BLaER1 (cell line): ENCODE measurements at regions not wholly inside any gene's neighbourhood (a gene's known extent, or its start where the extent isn't known, plus 50 kb on each side); places are given as distances from the start of the nearest gene placed in this dataset.

Experiments used
- H3K27ac ChIP-seq: shearing (Covaris generic); formaldehyde crosslinking; 2 replicates; pipeline ENCODE4 v1.8.1; 2022
- H3K27me3 ChIP-seq: shearing (Covaris generic); formaldehyde crosslinking; 2 replicates; pipeline ENCODE4 v1.8.1; 2022
- H3K36me3 ChIP-seq: shearing (Covaris generic); formaldehyde crosslinking; 2 replicates; pipeline ENCODE4 v1.8.1; 2022
- H3K4me1 ChIP-seq: shearing (Covaris generic); formaldehyde crosslinking; 2 replicates; pipeline ENCODE4 v1.8.1; 2022
- H3K4me2 ChIP-seq: shearing (Covaris generic); formaldehyde crosslinking; 2 replicates; pipeline ENCODE4 v1.8.1; 2022
- H3K4me3 ChIP-seq: shearing (Covaris generic); formaldehyde crosslinking; 2 replicates; pipeline ENCODE4 v1.8.1; 2022
- H3K9ac ChIP-seq: shearing (Covaris generic); formaldehyde crosslinking; 2 replicates; pipeline ENCODE4 v1.8.1; 2022
- H3K9me3 ChIP-seq: shearing (Covaris generic); formaldehyde crosslinking; 2 replicates; pipeline ENCODE4 v1.8.1; 2022
- H4K20me1 ChIP-seq: shearing (Covaris generic); formaldehyde crosslinking; 2 replicates; pipeline ENCODE4 v1.8.1; 2022
- Cebpa-rat ChIP-seq: shearing (Covaris generic); IDR thresholded peaks from 2 replicates; pipeline ENCODE4 v1.8.1; 2022

- H3K4me3 ChIP-seq: no peak overlapping the region
- no peak for TF ChIP-seq Cebpa-rat
- H3K27ac ChIP-seq: no peak overlapping the region
- no peaks in the 10 kb centered on the region for H3K36me3 ChIP-seq
- no peaks in the 10 kb centered on the region for H4K20me1 ChIP-seq
- H3K4me1 ChIP-seq: no peaks in the 10 kb centered on the region
- no peak overlapping the region for H3K4me2 ChIP-seq
- no peaks in the 10 kb centered on the region for H3K27me3 ChIP-seq
- no peaks in the 10 kb centered on the region for H3K9me3 ChIP-seq
- H3K9ac ChIP-seq: no peak overlapping the region
Observed at GRCh38 chr4:35653451-35653850, 590.9 kb downstream of the ARAP2 start.

DNA sequence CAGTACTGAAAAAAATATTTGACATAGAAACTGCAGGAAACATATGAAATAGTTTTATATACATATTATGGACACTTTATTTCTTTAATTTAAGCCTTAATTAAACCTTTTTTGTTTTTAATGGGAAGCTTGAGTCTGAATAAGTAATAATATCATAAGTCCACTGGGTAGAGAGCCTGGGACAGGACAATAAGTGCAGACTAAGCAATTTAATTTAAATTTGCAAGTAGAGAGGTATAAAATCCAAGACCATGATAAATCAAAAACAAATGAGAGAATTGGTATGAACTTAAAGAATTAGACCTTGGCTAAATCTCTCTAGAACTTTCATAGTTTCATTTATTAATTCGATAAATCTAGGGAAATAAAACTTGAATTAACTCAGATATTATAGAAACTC lies 571.2 kb downstream of the ARAP2 start:
- no peak for TF ChIP-seq Cebpa-rat
- no peaks in the 10 kb centered on the region for H3K27me3 ChIP-seq
- H3K9ac ChIP-seq: no peak overlapping the region
- H3K4me3 ChIP-seq: no peak overlapping the region
- no peaks in the 10 kb centered on the region for H3K9me3 ChIP-seq
- no peaks in the 10 kb centered on the region for H3K4me1 ChIP-seq
- H3K36me3 ChIP-seq: no peaks in the 10 kb centered on the region
- no peaks in the 10 kb centered on the region for H4K20me1 ChIP-seq
- no peak overlapping the region for H3K4me2 ChIP-seq
- no peak overlapping the region for H3K27ac ChIP-seq

GRCh38 chr4:35684755-35685154 lies 559.6 kb downstream of the ARAP2 start:
- Histone ChIP-seq H3K36me3 (no peaks in the 10 kb centered on the region), H3K27me3 (no peaks in the 10 kb centered on the region), H3K4me3 (no peak overlapping the region), H4K20me1 (no peaks in the 10 kb centered on the region), H3K9me3 (peaks cover 11% of the 10 kb centered on the region; the same call in 1 of the 2 replicates), H3K27ac (no peak overlapping the region), H3K9ac (no peak overlapping the region), H3K4me2 (no peak overlapping the region), H3K4me1 (no peaks in the 10 kb centered on the region)
- no peak for TF ChIP-seq Cebpa-rat

- no peak overlapping the region for H3K27ac ChIP-seq
- no peak overlapping the region for H3K4me3 ChIP-seq
- no peaks in the 10 kb centered on the region for H3K4me1 ChIP-seq
- H3K9me3 ChIP-seq: no peaks in the 10 kb centered on the region
- no peaks in the 10 kb centered on the region for H3K27me3 ChIP-seq
- no peak for TF ChIP-seq Cebpa-rat
- H4K20me1 ChIP-seq: no peaks in the 10 kb centered on the region
- no peaks in the 10 kb centered on the region for H3K36me3 ChIP-seq
- H3K4me2 ChIP-seq: no peak overlapping the region
- no peak overlapping the region for H3K9ac ChIP-seq
Observed at GRCh38 chr4:35689870-35690269, 554.4 kb downstream of the ARAP2 start.

DNA sequence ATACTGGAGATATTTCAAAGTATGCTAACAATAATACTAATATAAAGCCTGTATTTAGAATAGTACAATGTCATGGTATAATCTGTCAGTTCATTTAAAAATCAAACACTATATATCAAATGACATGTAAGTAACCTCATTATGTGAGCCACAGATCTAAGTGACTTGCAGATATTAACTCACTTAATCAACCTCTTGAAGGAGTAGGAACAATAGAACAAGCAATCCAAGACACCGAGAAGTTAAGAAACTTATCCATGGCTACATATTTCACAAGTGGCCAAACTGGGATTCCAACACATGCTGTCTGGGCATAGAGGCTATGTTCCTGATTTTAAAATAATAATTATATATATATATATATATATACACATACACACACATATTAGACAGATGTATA lies 554.0 kb downstream of the ARAP2 start:
- TF ChIP-seq Cebpa-rat: no peak
- H3K36me3 ChIP-seq: no peaks in the 10 kb centered on the region
- no peak overlapping the region for H3K27ac ChIP-seq
- H4K20me1 ChIP-seq: no peaks in the 10 kb centered on the region
- H3K9me3 ChIP-seq: no peaks in the 10 kb centered on the region
- H3K9ac ChIP-seq: no peak overlapping the region
- no peak overlapping the region for H3K4me3 ChIP-seq
- H3K27me3 ChIP-seq: no peaks in the 10 kb centered on the region
- no peaks in the 10 kb centered on the region for H3K4me1 ChIP-seq
- no peak overlapping the region for H3K4me2 ChIP-seq

- no peak overlapping the region for H3K27ac ChIP-seq
Observed at GRCh38 chr4:35695003-35695402, 549.3 kb downstream of the ARAP2 start.

DNA sequence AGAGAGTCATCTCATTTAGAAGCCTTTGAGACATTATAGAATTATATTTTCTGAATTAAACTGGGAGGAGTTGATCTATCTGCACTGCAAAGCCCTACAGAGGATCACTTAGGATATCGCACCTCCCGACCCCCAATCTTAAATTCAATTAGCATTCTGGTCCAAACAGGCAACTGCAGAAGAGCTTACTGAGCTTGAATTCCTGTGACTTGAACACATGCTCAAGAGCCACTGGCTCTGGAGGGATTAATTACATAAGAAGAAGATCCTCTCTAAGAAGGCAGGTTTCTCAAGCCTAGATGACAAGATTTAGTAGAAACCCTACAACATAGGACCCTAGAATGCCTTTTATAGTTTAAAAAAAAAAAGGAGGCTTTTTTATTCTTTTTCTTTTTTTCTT lies 548.9 kb downstream of the ARAP2 start:
- TF ChIP-seq Cebpa-rat: no peak
- Histone ChIP-seq H3K4me3 (no peak overlapping the region), H3K27ac (no peak overlapping the region), H3K9me3 (no peaks in the 10 kb centered on the region), H3K9ac (no peak overlapping the region), H4K20me1 (no peaks in the 10 kb centered on the region), H3K4me1 (no peaks in the 10 kb centered on the region), H3K36me3 (no peaks in the 10 kb centered on the region), H3K27me3 (no peaks in the 10 kb centered on the region), H3K4me2 (no peak overlapping the region)

More at GRCh38 chr4:35695003-35695402, 549.3 kb downstream of the ARAP2 start:
- Histone ChIP-seq H3K9ac (no peak overlapping the region), H3K9me3 (no peaks in the 10 kb centered on the region), H3K27me3 (no peaks in the 10 kb centered on the region), H3K4me3 (no peak overlapping the region), H3K36me3 (no peaks in the 10 kb centered on the region), H3K4me1 (no peaks in the 10 kb centered on the region), H4K20me1 (no peaks in the 10 kb centered on the region), H3K4me2 (no peak overlapping the region)
- TF ChIP-seq Cebpa-rat: no peak

DNA sequence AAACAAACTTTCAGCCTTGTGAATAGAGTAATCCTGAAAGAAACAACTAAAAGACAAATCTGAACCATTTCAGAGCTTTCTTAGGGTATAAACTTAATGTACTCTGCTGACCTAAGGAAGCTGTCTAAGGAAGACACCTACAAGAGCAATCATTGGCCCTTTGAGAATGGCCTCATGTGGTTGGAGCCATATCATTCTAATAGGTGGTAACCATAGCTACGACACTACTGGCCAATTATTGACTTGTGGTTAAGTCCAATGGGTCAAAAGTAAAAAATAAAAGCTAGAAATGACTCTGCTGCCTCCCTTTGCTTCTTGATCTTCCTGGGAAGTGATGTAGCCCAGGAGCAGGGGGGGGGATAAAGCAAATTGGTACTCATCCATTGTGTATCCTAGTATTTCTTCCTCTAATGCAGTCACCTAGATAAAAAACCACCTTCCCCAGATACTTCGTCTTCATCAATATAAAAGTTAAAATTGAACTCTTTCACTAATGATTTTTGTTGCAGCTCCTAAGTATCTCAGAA lies 547.0 kb downstream of the ARAP2 start:
- no peak for TF ChIP-seq Cebpa-rat
- H3K36me3 ChIP-seq: no peaks in the 10 kb centered on the region

GRCh38 chr4:35700663-35701062 lies 543.7 kb downstream of the ARAP2 start:
- Histone ChIP-seq H3K4me2 (no peak overlapping the region), H4K20me1 (no peaks in the 10 kb centered on the region), H3K9ac (no peak overlapping the region), H3K4me1 (no peaks in the 10 kb centered on the region), H3K4me3 (no peak overlapping the region), H3K27ac (no peak overlapping the region), H3K36me3 (no peaks in the 10 kb centered on the region), H3K27me3 (no peaks in the 10 kb centered on the region), H3K9me3 (no peaks in the 10 kb centered on the region)
- no peak for TF ChIP-seq Cebpa-rat

More for the DNA sequence above, 547.0 kb downstream of the ARAP2 start:
- H3K9ac ChIP-seq: no peak overlapping the region
- no peak overlapping the region for H3K4me2 ChIP-seq
- no peak overlapping the region for H3K4me3 ChIP-seq
- no peaks in the 10 kb centered on the region for H3K27me3 ChIP-seq
- H3K27ac ChIP-seq: no peak overlapping the region
- H3K4me1 ChIP-seq: no peaks in the 10 kb centered on the region
- H4K20me1 ChIP-seq: no peaks in the 10 kb centered on the region
- H3K9me3 ChIP-seq: no peaks in the 10 kb centered on the region

GRCh38 chr4:35709080-35709479 lies 535.2 kb downstream of the ARAP2 start:
- no peak for TF ChIP-seq Cebpa-rat
- H3K4me3 ChIP-seq: no peak overlapping the region
- no peaks in the 10 kb centered on the region for H3K36me3 ChIP-seq
- no peak overlapping the region for H3K9ac ChIP-seq
- no peaks in the 10 kb centered on the region for H3K27me3 ChIP-seq
- H4K20me1 ChIP-seq: no peaks in the 10 kb centered on the region
- H3K9me3 ChIP-seq: peaks cover 14% of the 10 kb centered on the region
- no peaks in the 10 kb centered on the region for H3K4me1 ChIP-seq
- H3K4me2 ChIP-seq: no peak overlapping the region
- no peak overlapping the region for H3K27ac ChIP-seq

DNA sequence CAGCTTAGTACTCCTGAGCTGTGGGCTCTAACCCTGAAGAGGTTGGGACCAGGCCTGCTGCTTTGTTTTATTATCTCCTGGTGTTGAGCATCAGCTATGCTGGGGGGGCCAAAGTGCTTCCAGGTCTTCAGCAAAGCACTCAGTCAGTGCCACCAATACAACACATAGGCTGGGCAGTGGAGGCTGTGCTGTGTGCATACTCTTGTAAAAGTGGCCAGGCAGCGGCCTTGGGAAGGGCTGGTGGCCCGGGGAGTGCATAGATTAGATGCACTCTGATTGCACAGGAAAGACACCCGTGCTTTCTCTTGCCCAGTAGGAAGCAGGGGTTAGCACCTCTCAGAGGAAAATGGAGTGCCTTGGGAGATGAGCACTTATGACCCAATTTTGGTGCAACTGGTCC lies 534.0 kb downstream of the ARAP2 start:
- Histone ChIP-seq H3K4me3 (no peak overlapping the region), H3K4me1 (no peaks in the 10 kb centered on the region), H4K20me1 (no peaks in the 10 kb centered on the region), H3K9ac (no peak overlapping the region), H3K27ac (no peak overlapping the region), H3K4me2 (no peak overlapping the region), H3K27me3 (no peaks in the 10 kb centered on the region), H3K9me3 (peaks cover 14% of the 10 kb centered on the region), H3K36me3 (no peaks in the 10 kb centered on the region)
- no peak for TF ChIP-seq Cebpa-rat
